ENCODE measurements at regions not wholly inside any gene's neighbourhood (a gene's known extent, or its start where the extent isn't known, plus 50 kb on each side); places are given as distances from the start of the nearest gene placed in this dataset.

- TF ChIP-seq CTCF (IDR thresholded peaks at IDR 0.05) (no peak), POLR2A (IDR thresholded peaks at IDR 0.05) (no peak)
Observed at GRCh38 chr5:56575821-56576220, 239.5 kb upstream of the MAP3K1 start.

Measured in right lobe of liver (tissue), 4 donors.